ENCODE measurements at regions not wholly inside any gene's neighbourhood (a gene's known extent, or its start where the extent isn't known, plus 50 kb on each side); places are given as distances from the start of the nearest gene placed in this dataset.

DNA sequence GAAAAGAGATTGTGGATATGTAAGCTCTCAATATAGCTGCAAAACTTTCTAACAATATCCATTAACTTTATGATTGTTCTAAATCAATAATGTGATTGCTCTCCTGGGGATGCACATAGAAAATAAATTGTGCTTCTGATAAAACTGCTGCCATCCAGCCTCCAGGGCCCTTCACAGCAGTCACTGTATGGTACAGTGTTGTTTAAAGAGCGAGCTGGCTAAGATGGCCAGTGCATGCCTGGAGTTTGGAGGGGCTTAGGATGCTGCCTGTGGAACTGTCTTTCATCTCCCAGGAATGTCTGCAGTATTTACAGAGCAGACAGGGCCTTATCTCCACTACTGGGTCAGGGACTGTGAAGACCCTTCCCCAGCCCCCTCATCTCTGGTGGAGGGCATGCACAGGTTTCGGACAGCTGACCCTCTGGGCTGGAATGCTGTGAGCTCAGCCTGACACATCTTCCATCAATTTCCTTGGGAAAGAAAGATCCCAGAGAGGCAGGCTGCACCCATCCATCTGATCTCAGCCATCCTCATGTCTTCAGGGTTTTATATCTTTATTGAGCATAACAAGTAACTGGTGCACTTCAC lies 137.0 kb downstream of the PLPP3 start:
- TF ChIP-seq, protein P1, sequence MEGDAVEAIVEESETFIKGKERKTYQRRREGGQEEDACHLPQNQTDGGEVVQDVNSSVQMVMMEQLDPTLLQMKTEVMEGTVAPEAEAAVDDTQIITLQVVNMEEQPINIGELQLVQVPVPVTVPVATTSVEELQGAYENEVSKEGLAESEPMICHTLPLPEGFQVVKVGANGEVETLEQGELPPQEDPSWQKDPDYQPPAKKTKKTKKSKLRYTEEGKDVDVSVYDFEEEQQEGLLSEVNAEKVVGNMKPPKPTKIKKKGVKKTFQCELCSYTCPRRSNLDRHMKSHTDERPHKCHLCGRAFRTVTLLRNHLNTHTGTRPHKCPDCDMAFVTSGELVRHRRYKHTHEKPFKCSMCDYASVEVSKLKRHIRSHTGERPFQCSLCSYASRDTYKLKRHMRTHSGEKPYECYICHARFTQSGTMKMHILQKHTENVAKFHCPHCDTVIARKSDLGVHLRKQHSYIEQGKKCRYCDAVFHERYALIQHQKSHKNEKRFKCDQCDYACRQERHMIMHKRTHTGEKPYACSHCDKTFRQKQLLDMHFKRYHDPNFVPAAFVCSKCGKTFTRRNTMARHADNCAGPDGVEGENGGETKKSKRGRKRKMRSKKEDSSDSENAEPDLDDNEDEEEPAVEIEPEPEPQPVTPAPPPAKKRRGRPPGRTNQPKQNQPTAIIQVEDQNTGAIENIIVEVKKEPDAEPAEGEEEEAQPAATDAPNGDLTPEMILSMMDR (IDR thresholded peaks at IDR 0.05; ENCODE audit: low read depth, low read length, missing control alignments) = no peak
- no peak for DNase-seq (ENCODE audit: low read depth)
- H3K4me3 ChIP-seq (ENCODE audit: low read depth, low read length) = no peak overlapping the region

DNA sequence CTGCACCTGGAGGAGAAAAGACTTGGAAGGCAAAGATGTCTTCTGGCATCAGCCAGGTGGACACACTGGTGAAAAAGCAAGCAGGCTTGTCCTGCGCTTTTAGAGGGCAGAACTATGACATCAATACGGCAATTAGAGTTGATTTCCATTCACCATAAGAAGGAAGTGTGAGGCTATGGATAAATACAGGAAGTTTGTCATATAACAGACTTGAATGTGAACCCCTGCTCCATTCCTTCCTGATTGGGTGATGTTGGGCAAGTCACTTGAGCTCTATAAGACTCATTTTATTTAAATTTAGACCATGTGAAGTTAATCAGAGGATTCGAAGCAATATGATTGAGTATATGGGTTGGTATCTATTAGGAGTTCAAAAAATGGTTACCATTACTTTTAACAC lies 137.8 kb downstream of the PLPP3 start:
- DNase-seq (ENCODE audit: low read depth) = no peak
- TF ChIP-seq, protein P1 (IDR thresholded peaks at IDR 0.05; ENCODE audit: low read depth, low read length, missing control alignments) = no peak
- H3K4me3 ChIP-seq (ENCODE audit: low read depth, low read length) = no peak overlapping the region

DNA sequence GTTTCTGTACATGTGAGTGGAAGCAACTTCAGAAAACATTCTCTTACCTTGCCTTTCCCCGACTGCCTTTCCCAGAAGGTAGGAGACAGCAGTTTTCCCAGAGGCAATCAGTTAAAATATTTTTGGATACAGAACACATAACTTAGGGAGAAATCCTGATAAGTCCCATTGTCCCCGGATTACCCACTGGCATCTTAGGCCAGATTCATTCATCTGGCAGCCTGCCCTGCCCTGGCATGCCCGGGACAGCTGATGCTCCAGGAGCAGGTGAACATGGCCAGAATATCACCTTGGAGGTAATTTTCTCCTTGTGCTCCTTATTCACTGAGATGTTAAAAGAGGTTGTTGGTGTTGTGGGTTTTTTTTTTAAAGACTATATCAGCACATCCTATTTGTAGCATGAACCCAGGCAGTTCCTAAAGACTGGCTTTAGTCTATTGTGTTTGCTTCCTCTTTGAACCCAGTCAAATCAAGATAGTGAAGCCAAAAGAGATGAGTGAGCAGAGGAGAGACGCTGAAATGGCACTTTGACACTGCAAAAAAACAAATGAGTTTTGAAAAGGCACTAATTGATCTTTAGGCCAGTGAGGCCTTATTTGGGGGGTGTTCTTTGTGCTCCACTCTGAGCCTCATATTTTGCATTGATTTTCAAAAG lies 139.6 kb downstream of the PLPP3 start:
- no peak overlapping the region for H3K4me3 ChIP-seq (ENCODE audit: low read depth, low read length)
- TF ChIP-seq, protein P1 (IDR thresholded peaks at IDR 0.05; ENCODE audit: low read depth, low read length, missing control alignments) = no peak
- DNase-seq (ENCODE audit: low read depth) = no peak

DNA sequence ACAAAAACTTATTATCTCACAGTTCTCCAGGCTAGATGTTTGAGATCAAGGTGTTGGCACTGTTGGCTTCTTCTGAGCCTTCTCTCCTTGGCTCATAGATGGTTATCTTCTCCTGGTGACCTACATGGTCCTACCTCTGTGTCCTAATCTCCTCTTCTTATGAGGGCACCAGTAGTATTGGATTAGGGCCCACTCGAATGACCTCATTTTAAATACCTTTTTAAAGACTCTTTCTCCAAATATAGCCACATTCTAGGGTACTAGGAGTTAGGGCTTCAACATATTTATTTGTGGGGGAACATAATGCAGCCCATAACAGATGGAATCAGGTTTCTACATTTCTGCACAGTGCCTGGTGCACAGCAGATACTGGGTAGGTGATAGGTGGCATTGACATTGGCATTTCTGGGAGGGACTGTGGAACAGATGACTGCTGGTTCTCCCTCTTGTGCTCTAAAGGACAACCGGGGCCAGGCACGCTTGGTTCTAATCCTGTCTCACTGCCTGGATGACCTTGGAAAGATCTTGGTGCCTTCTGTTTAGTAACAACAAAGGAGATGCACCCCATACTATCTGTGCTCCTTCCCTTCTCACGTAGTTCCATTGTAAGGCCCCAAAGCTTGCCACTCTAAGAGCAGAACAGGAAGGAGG lies 140.3 kb downstream of the PLPP3 start:
- DNase-seq (ENCODE audit: low read depth) = no peak

DNA sequence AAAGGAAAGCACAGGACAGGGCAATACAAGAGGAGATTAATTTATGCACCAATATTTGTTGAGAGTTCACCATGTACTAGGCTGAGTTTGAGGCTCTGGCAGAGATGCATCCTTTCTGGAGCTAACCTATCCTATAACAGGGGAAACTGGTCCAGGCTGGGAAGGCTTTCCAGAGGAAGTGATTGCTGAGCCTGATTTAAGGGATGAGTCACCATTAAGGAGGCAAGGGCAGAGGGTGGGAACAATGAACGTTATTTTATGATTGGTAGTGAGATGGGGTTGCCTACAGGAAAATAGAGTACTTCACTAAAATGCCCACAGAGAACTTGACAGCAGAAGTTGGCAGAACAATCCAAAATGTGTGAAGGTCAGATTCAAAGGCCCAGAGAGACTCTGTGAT lies 141.4 kb downstream of the PLPP3 start:
- H3K4me3 ChIP-seq (ENCODE audit: low read depth, low read length) = no peak overlapping the region
- DNase-seq (ENCODE audit: low read depth) = no peak
- TF ChIP-seq, protein P1 (IDR thresholded peaks at IDR 0.05; ENCODE audit: low read depth, low read length, missing control alignments) = no peak

More for the DNA sequence above, 140.3 kb downstream of the PLPP3 start:
- H3K4me3 ChIP-seq (ENCODE audit: low read depth, low read length) = no peak overlapping the region
- TF ChIP-seq, protein P1 (IDR thresholded peaks at IDR 0.05; ENCODE audit: low read depth, low read length, missing control alignments) = no peak

DNA sequence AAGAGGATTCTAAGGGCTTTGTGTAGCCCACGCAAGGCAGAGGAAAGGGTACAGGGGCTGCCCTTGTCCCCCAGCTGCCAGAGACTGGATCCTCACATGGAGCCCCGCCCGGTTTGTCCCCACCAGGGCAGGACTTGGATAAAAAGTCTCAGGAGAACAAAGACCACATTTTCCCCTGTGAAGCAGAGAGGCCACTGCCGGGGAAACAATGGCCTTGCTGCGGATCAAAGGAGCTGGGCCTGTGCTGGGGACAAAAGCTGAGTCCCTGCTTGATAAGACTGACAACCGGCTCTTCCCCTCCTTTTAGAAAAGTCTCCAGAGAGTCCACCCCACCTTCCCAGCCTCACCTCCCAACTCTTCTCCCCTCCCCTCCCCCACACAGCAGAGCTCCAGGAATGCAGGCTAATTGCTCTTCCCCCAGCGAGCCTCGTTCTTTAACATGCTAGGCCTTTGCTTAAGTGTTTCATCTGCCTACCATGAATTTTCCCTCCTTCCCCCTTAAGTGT lies 142.4 kb downstream of the PLPP3 start:
- DNase-seq (ENCODE audit: low read depth) = no peak
- H3K4me3 ChIP-seq (ENCODE audit: low read depth, low read length) = no peak overlapping the region
- TF ChIP-seq, protein P1 (IDR thresholded peaks at IDR 0.05; ENCODE audit: low read depth, low read length, missing control alignments) = no peak

Measured in GM12864 (cell line).